CD14-positive monocyte (primary cell): ENCODE measurements at regions not wholly inside any gene's neighbourhood (a gene's known extent, or its start where the extent isn't known, plus 50 kb on each side); places are given as distances from the start of the nearest gene placed in this dataset.

Experiments
- DNase-seq, 3 donors: peaks; one replicate each; pipeline ENCODE4 v3.0.0-alpha.2; 2011 to 2022
- H2AFZ ChIP-seq: 2 replicates; pipeline ENCODE4 v1.6.0; 2012; ENCODE audit warnings: mild to moderate bottlenecking, low read depth, low read length, inconsistent platforms; ENCODE audit not compliant: insufficient read depth, poor library complexity, severe bottlenecking
- H3K27ac ChIP-seq, 2 donors: 1 replicate in 1 of 2; 2 replicates in 1 of 2; pipeline ENCODE4 v1.5.1; 2012 to 2013; ENCODE audit warnings: low read length in 2 of 2, control low read depth in 1 of 2, inconsistent platforms in 1 of 2, low read depth in 1 of 2, mild to moderate bottlenecking in 1 of 2
- H3K27me3 ChIP-seq, 2 donors: one replicate each; pipeline versions ENCODE4 v1.6.0 to v1.6.1; 2011 to 2013; ENCODE audit warnings: low read length in 2 of 2; ENCODE audit not compliant: control insufficient read depth in 2 of 2, insufficient read depth in 2 of 2
- H3K36me3 ChIP-seq, 2 donors: replicated peaks in 1 of 2; 1 replicate in 1 of 2; 2 replicates in 1 of 2; pipeline versions ENCODE4 v1.5.1 to v1.6.1; 2012 to 2013; ENCODE audit warnings: low read length in 2 of 2, control low read depth in 1 of 2, inconsistent platforms in 1 of 2, mild to moderate bottlenecking in 1 of 2; ENCODE audit not compliant: insufficient read depth in 2 of 2, control insufficient read depth in 1 of 2
- H3K4me1 ChIP-seq, 2 donors: 1 replicate in 1 of 2; 2 replicates in 1 of 2; pipeline versions ENCODE4 v1.5.1 to v1.6.1; 2012 to 2013; ENCODE audit warnings: low read length in 2 of 2, control low read depth in 1 of 2, inconsistent platforms in 1 of 2, mild to moderate bottlenecking in 1 of 2, moderate library complexity in 1 of 2; ENCODE audit not compliant: insufficient read depth in 2 of 2, control insufficient read depth in 1 of 2
- H3K4me2 ChIP-seq: replicated peaks from 2 replicates; pipeline ENCODE3; 2012; ENCODE audit warnings: low read length, moderate library complexity, mild to moderate bottlenecking; ENCODE audit not compliant: poor library complexity, severe bottlenecking; ENCODE audit errors: extremely low read depth
- H3K4me3 ChIP-seq, 3 experiments: fragments of 200-600 bp in 1 of 3; sonication (generic) in 1 of 3; replicated peaks in 1 of 3; 1 replicate in 2 of 3; 2 replicates in 1 of 3; pipeline ENCODE4 v1.5.1; 2011 to 2013; ENCODE audit warnings: low read length in 3 of 3, mild to moderate bottlenecking in 3 of 3, control low read depth in 2 of 3, low read depth in 2 of 3, inconsistent platforms in 1 of 3, moderate library complexity in 1 of 3
- H3K79me2 ChIP-seq: 2 replicates; pipeline ENCODE4 v1.6.0; 2012; ENCODE audit warnings: mild to moderate bottlenecking, control low read depth, inconsistent platforms, low read length, moderate library complexity; ENCODE audit not compliant: insufficient read depth
- H3K9ac ChIP-seq: 2 replicates; pipeline ENCODE4 v1.6.0; 2017; ENCODE audit warnings: low read length, mild to moderate bottlenecking; ENCODE audit not compliant: insufficient read depth, poor library complexity, severe bottlenecking
- H3K9me3 ChIP-seq, 2 donors: replicated peaks in 1 of 2; 1 replicate in 1 of 2; 2 replicates in 1 of 2; pipeline versions ENCODE4 v1.5.1 to v1.6.1; 2012 to 2013; ENCODE audit warnings: low read length in 2 of 2, control low read depth in 1 of 2; ENCODE audit not compliant: control insufficient read depth in 1 of 2, insufficient read depth in 1 of 2
- H4K20me1 ChIP-seq: 2 replicates; pipeline ENCODE4 v1.6.0; 2012; ENCODE audit warnings: mild to moderate bottlenecking, low read length, control low read depth, moderate library complexity; ENCODE audit not compliant: insufficient read depth
- H3K27ac Mint-ChIP-seq, 7 donors: one replicate each; pipeline ENCODE4 v1.8.0; 2020; ENCODE audit warnings: mild to moderate bottlenecking in 7 of 7, mixed read lengths in 7 of 7, moderate library complexity in 6 of 7, inconsistent platforms in 2 of 7
- H3K27me3 Mint-ChIP-seq, 3 donors: one replicate each; pipeline ENCODE4 v1.8.0; 2021 to 2022; ENCODE audit warnings: low read depth in 3 of 3, mild to moderate bottlenecking in 3 of 3, mixed read lengths in 3 of 3, moderate library complexity in 3 of 3, inconsistent platforms in 1 of 3
- H3K36me3 Mint-ChIP-seq, 2 donors: one replicate each; pipeline ENCODE4 v1.8.0; 2020; ENCODE audit warnings: mixed read lengths in 2 of 2, inconsistent platforms in 1 of 2, mild to moderate bottlenecking in 1 of 2
- H3K4me1 Mint-ChIP-seq: one replicate; pipeline ENCODE4 v1.8.0; 2020; ENCODE audit warnings: mild to moderate bottlenecking, mixed read lengths
- H3K4me3 Mint-ChIP-seq, 2 donors: one replicate each; pipeline ENCODE4 v1.8.0; 2020; ENCODE audit warnings: mild to moderate bottlenecking in 2 of 2, mixed read lengths in 2 of 2, moderate library complexity in 1 of 2
- H3K9me3 Mint-ChIP-seq, 7 donors: one replicate each; pipeline ENCODE4 v1.8.0; 2020 to 2022; ENCODE audit warnings: mixed read lengths in 7 of 7, mild to moderate bottlenecking in 6 of 7, moderate library complexity in 6 of 7, inconsistent platforms in 2 of 7
- WGBS: methylation state at CpG from one replicate; pipeline ENCODE4 v1.1.5; 2013; ENCODE audit warnings: missing lambda C conversion rate; ENCODE audit not compliant: insufficient coverage; 5-methylcytosine and 5-hydroxymethylcytosine counted together
- intact Hi-C, 2 donors: fragments of 100-400 bp; cut with micrococcal nuclease; formaldehyde crosslinking; loops; one replicate each; pipeline versions ENCODE4 v1.15.0 to v1.15.1; 2023
- TF ChIP-seq, protein P1 (sequence below): fragments of 200-600 bp; IDR thresholded peaks from one replicate; pipeline ENCODE4 v1.8.0; 2022; ENCODE audit warnings: antibody characterized with exemption, mild to moderate bottlenecking

DNA sequence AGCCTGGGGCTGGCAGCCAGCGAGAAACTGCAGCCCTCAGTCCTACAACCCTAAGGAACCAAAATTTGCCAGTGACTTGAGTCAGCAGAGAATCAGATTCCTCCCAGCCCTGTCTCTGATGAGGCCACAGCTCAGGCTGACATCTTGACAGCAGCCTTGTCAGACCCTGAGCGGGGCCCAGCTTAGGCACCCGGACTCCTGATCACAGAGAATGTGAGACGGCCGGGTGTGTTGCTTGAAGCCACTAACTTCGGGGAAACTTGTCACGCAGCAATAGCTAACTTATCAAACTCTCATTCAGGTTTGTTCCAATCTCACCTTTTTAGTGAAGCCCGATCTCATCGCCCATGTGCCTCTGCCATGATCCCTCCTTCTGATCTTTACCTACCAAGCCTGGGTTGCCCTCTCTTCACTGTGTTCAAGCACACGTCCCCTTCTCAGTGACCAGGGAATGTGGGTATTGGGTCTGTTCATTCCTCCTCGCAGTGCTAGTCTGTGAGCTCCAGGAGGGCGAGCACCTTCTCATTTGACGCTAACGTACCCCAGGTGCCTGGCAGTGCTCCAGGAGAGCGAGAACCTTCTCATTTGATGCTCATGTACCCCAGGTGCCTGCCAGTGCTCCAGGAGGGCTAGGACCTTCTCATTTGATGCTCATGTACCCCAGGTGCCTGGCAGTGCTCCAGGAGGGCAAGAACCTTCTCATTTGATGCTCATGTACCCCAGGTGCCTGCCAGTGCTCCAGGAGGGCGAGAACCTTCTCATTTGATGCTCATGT lies 280.7 kb downstream of the BRD1 start:
- intact Hi-C loops, result no loop called here
- Histone ChIP-seq H3K4me2 (no peak overlapping the region), H3K4me3 (no peak overlapping the region), H3K27ac (no peak overlapping the region), H2AFZ (no peak overlapping the region), H3K9ac (no peak overlapping the region), H3K9me3 (peaks cover 12 to 45% of the 10 kb centered on the region in 2 donors), H3K27me3 (no peaks in the 10 kb centered on the region), H3K79me2 (no peaks in the 10 kb centered on the region), H3K36me3 (no peaks in the 10 kb centered on the region), H3K4me1 (no peaks in the 10 kb centered on the region), H4K20me1 (no peaks in the 10 kb centered on the region)
- peaks cover 15 to 38% (median 28%) of the 10 kb centered on the region in 7 donors for H3K9me3 Mint-ChIP-seq
- no peaks in the 10 kb centered on the region for H3K4me1 Mint-ChIP-seq
- H3K4me3 Mint-ChIP-seq, result no peak overlapping the region
- H3K27ac Mint-ChIP-seq, result no peak overlapping the region
- WGBS, result 93% methylated on average over 15 of the region's 16 CpGs
- DNase-seq, result no peak
- TF ChIP-seq, protein P1, sequence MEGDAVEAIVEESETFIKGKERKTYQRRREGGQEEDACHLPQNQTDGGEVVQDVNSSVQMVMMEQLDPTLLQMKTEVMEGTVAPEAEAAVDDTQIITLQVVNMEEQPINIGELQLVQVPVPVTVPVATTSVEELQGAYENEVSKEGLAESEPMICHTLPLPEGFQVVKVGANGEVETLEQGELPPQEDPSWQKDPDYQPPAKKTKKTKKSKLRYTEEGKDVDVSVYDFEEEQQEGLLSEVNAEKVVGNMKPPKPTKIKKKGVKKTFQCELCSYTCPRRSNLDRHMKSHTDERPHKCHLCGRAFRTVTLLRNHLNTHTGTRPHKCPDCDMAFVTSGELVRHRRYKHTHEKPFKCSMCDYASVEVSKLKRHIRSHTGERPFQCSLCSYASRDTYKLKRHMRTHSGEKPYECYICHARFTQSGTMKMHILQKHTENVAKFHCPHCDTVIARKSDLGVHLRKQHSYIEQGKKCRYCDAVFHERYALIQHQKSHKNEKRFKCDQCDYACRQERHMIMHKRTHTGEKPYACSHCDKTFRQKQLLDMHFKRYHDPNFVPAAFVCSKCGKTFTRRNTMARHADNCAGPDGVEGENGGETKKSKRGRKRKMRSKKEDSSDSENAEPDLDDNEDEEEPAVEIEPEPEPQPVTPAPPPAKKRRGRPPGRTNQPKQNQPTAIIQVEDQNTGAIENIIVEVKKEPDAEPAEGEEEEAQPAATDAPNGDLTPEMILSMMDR, result no peak
- peaks cover 0 to 5% (median 0%) of the 10 kb centered on the region in 3 donors for H3K27me3 Mint-ChIP-seq
- peaks cover 5 to 11% of the 10 kb centered on the region in 2 donors for H3K36me3 Mint-ChIP-seq

DNA sequence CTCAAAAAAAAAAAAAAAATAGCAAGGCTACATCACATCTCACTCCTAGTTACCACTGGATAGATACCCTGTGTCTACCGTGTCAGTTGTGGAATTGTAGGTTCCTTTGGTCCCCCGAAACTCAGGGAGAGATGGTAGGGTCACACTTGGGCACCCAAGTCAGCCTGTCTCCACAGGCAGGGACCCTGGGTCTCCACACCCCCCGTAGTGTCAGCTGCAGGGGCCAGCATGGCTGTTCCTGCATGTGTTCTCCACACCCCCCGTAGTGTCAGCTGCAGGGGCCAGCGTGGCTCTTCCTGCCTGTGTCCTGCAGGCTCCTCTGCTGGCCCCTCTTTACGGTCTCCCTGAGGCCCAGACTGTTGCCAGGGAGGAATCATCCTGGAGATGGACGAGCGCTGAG lies 282.1 kb downstream of the BRD1 start:
- no peaks in the 10 kb centered on the region for H3K79me2 ChIP-seq
- DNase-seq, result no peak
- no peaks in the 10 kb centered on the region for H3K4me1 Mint-ChIP-seq
- peaks cover 4 to 11% of the 10 kb centered on the region in 2 donors for H3K36me3 Mint-ChIP-seq
- H3K4me1 ChIP-seq, result no peaks in the 10 kb centered on the region
- peaks cover 3 to 36% of the 10 kb centered on the region in 2 donors for H3K9me3 ChIP-seq
- no peak overlapping the region for H3K4me3 ChIP-seq
- H3K27me3 ChIP-seq, result no peaks in the 10 kb centered on the region
- H3K27me3 Mint-ChIP-seq, result peaks cover 0 to 4% (median 0%) of the 10 kb centered on the region in 3 donors
- H4K20me1 ChIP-seq, result no peaks in the 10 kb centered on the region
- H3K27ac Mint-ChIP-seq, result peak overlapping the region in 1 of 7 donors; percentile 10
- H3K36me3 ChIP-seq, result no peaks in the 10 kb centered on the region
- H3K4me3 Mint-ChIP-seq, result no peak overlapping the region
- H2AFZ ChIP-seq, result no peak overlapping the region
- 97% methylated on average over 7 of the region's 8 CpGs for WGBS
- no peak overlapping the region for H3K27ac ChIP-seq
- intact Hi-C loops, result no loop called here
- no peak overlapping the region for H3K9ac ChIP-seq
- peaks cover 6 to 24% (median 17%) of the 10 kb centered on the region in 7 donors for H3K9me3 Mint-ChIP-seq
- H3K4me2 ChIP-seq, result no peak overlapping the region
- TF ChIP-seq, protein P1, result no peak
